K562 (cell line): ENCODE measurements at regions not wholly inside any gene's neighbourhood (a gene's known extent, or its start where the extent isn't known, plus 50 kb on each side); places are given as distances from the start of the nearest gene placed in this dataset.
"Not testable (repeated sequence)": the region's sequence is repeated elsewhere in the genome, so short reads cannot be mapped to it uniquely, and the experiment has no call there.

Experiments
- ATAC-seq: fragments of 200-7000 bp; cut with Tn5 transposase; 3 replicates; pipeline ENCODE4 v1.9.1; 2020; ENCODE audit warnings: moderate library complexity
- BruUV-seq: library from RNA; stranded (reverse); fragments of 400-500 nt; replicated peaks from 2 replicates; lab custom pipeline; 2021; lab: Mats Ljungman, UMichigan
- CTCF ChIA-PET: fragments of 300-600 bp; formaldehyde crosslinking; extraction: SDS; loops from one replicate; lab custom pipeline; 2021; ENCODE audit warnings: low intra/inter-chr PET ratio; lab: Yijun Ruan, JAX
- POLR2A ChIA-PET: fragments of 300-600, 350-650 bp; sonication (Branson Sonifier 250); formaldehyde crosslinking; extraction: SDS; loops from one replicate; lab custom pipeline; 2021; ENCODE audit warnings: antibody characterized with exemption, inconsistent platforms; lab: Yijun Ruan, JAX
- DNase-seq, 4 experiments: peaks; one replicate each; pipeline versions ENCODE4 v3.0.0 to v3.0.0-alpha.2; 2011 to 2018; ENCODE audit warnings: low spot score in 3 of 4, mixed read lengths in 3 of 4; ENCODE audit errors: extremely low read depth in 1 of 4
- FAIRE-seq: peaks from 2 replicates; lab custom pipeline; 2011; peaks lifted over from hg19 to GRCh38; lab: Jason Lieb, UNC
- H2AFZ ChIP-seq: 2 replicates; pipeline ENCODE4 v1.6.0; 2011; ENCODE audit warnings: low read depth, low read length, control low read depth, inconsistent platforms
- H3K27ac ChIP-seq: fragments of 200-600 bp; 3 replicates; pipeline ENCODE4 v1.8.0; 2011; ENCODE audit warnings: low read depth, mild to moderate bottlenecking, control low read depth, inconsistent platforms, low read length, moderate library complexity, mixed read lengths; ENCODE audit errors: extremely low read depth
- H3K27me3 ChIP-seq, 2 experiments: fragments of 300-600 bp in 1 of 2; 2 replicates in 1 of 2; 3 replicates in 1 of 2; pipeline versions ENCODE4 v1.6.0 to v1.8.0; 2011; ENCODE audit warnings: inconsistent platforms in 2 of 2, low read length in 2 of 2, mild to moderate bottlenecking in 1 of 2, mixed read lengths in 1 of 2, moderate library complexity in 1 of 2; ENCODE audit not compliant: control insufficient read depth in 2 of 2, insufficient read depth in 2 of 2
- H3K36me3 ChIP-seq: fragments of 300-600 bp; 3 replicates; pipeline ENCODE4 v1.8.0; 2011; ENCODE audit warnings: mild to moderate bottlenecking, low read length, inconsistent platforms; ENCODE audit not compliant: control insufficient read depth, insufficient read depth
- H3K4me1 ChIP-seq, 2 experiments: fragments of 200-600 bp in 1 of 2; replicated peaks in 1 of 2; 2 replicates in 1 of 2; 3 replicates in 1 of 2; pipeline versions ENCODE4 v1.5.1 to v1.8.0; 2011; ENCODE audit warnings: inconsistent platforms in 2 of 2, low read length in 2 of 2, mild to moderate bottlenecking in 1 of 2, mixed read lengths in 1 of 2, moderate library complexity in 1 of 2; ENCODE audit not compliant: control insufficient read depth in 2 of 2, insufficient read depth in 2 of 2
- H3K4me2 ChIP-seq: 2 replicates; pipeline ENCODE4 v1.6.1; 2011; ENCODE audit warnings: low read length, control low read depth, inconsistent platforms, mixed read lengths; ENCODE audit not compliant: insufficient read depth
- H3K4me3 ChIP-seq: fragments of 200-600 bp; sonication (generic), shearing (Covaris generic); 2 replicates; pipeline ENCODE4 v1.5.1; 2016; ENCODE audit warnings: control low read depth, inconsistent platforms
- H3K79me2 ChIP-seq: fragments of 200-600 bp; 3 replicates; pipeline ENCODE4 v1.8.0; 2011; ENCODE audit warnings: low read length, inconsistent platforms; ENCODE audit not compliant: control insufficient read depth, insufficient read depth
- H3K9ac ChIP-seq, 2 experiments: 2 replicates each; pipeline versions ENCODE4 v1.6.0 to v1.6.1; 2011; ENCODE audit warnings: low read depth in 2 of 2, low read length in 2 of 2, control low read depth in 1 of 2, inconsistent platforms in 1 of 2, mild to moderate bottlenecking in 1 of 2, mixed read lengths in 1 of 2; ENCODE audit not compliant: insufficient read depth in 1 of 2
- H3K9me1 ChIP-seq: one replicate; pipeline ENCODE4 v1.6.0; 2011; ENCODE audit warnings: inconsistent platforms, mild to moderate bottlenecking, low read length, moderate library complexity; ENCODE audit not compliant: control insufficient read depth, insufficient read depth
- H3K9me3 ChIP-seq: replicated peaks from 2 replicates; pipeline ENCODE4 v1.5.1; 2011; ENCODE audit warnings: low read depth, low read length, inconsistent platforms; ENCODE audit not compliant: control insufficient read depth, insufficient read depth
- H4K20me1 ChIP-seq: replicated peaks from 2 replicates; pipeline ENCODE4 v1.6.1; 2011; ENCODE audit warnings: low read length, inconsistent platforms, mixed read lengths; ENCODE audit not compliant: control insufficient read depth, insufficient read depth
- ESRRA ChIP-seq: fragments of 450-650 bp; IDR thresholded peaks from 2 replicates; pipeline ENCODE4 v1.6.1; 2014; ENCODE audit warnings: low read depth, mild to moderate bottlenecking, moderate library complexity, borderline replicate concordance
- FOXP4 ChIP-seq: sonication (generic); formaldehyde crosslinking; IDR thresholded peaks from 2 replicates; pipeline ENCODE4 v1.8.0; 2022; ENCODE audit warnings: mild to moderate bottlenecking, missing genetic modification reagents, borderline replicate concordance
- NEUROD1 ChIP-seq: fragments of 150-350 bp; IDR thresholded peaks from 2 replicates; pipeline ENCODE4 v1.6.1; 2014; ENCODE audit warnings: borderline replicate concordance, low read length, low read depth; ENCODE audit not compliant: partially characterized antibody
- SMAD2 ChIP-seq: fragments of 150-350 bp; IDR thresholded peaks from 2 replicates; pipeline ENCODE4 v1.6.1; 2014; ENCODE audit warnings: low read depth, mild to moderate bottlenecking, low read length
- WGBS: fragments of 100-300 bp; shearing (Covaris generic); methylation state at CpG from one replicate; pipeline ENCODE4 v1.1.6; 2016; ENCODE audit warnings: low coverage, mixed read lengths; ENCODE audit not compliant: insufficient coverage; ENCODE audit errors: missing lambda C conversion rate; 5-methylcytosine and 5-hydroxymethylcytosine counted together
- in situ Hi-C: fragments of 300-500 bp; cut with MboI; formaldehyde crosslinking; loops from 4 replicates; pipeline ENCODE4 v1.15.0; 2018; ENCODE audit warnings: inconsistent platforms, mixed read lengths
- intact Hi-C: fragments of 100-400 bp; cut with micrococcal nuclease; formaldehyde crosslinking; loops from 2 replicates; pipeline ENCODE4 v1.14.2; 2022

DNA sequence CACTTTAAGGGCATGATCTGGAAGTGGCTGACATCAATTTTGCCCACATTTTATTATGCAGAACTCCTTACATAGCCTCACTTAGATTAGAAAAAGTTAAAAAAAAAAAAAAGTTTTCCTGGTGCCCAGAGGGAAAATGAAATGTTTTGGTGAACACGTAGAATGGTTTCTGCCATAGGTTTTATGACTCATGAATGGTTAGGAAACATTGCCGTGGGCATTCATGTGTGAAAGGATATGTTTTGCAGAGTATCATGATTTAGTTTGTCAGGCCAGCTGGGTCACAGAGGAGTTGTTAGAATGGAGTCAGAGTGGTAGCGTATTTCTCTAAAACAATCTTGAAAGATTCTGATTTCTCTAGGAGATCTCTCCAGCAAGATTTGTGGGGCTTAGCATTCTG is 133.8 kb downstream of the MRPL57 start (continued):
- TF ChIP-seq FOXP4 (CRISPR knock-in tag), result no peak

DNA sequence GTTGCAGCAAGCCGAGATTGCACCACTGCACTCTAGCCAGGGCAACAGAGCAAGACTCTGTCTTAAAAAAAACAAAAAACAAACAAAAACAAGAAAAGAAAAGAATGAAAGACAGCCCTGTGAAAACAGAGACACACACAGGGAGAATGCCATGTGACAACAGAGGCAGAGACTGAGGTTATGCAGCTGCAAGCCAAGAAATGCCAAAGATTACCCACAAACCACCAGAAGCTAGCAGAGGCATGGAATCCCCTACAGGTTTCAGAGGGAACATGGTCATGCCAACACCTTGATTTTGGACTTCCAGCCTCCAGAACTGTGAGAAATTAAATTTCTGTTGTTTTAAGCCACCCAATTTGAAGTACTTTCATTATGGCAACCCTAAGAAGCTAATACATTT is 138.5 kb downstream of the MRPL57 start:
- H3K4me3 ChIP-seq, H3K27ac ChIP-seq, H3K9me3 ChIP-seq, FAIRE-seq, DNase-seq, BruUV-seq, POLR2A ChIA-PET, intact Hi-C loops, H2AFZ ChIP-seq, H3K4me1 ChIP-seq, H4K20me1 ChIP-seq, in situ Hi-C loops, H3K79me2 ChIP-seq, H3K36me3 ChIP-seq, ATAC-seq, H3K9ac ChIP-seq, H3K4me2 ChIP-seq, H3K9me1 ChIP-seq, CTCF ChIA-PET, H3K27me3 ChIP-seq: not testable (repeated sequence)
- 8% methylated on average over 1 of the region's 1 CpG for WGBS

DNA sequence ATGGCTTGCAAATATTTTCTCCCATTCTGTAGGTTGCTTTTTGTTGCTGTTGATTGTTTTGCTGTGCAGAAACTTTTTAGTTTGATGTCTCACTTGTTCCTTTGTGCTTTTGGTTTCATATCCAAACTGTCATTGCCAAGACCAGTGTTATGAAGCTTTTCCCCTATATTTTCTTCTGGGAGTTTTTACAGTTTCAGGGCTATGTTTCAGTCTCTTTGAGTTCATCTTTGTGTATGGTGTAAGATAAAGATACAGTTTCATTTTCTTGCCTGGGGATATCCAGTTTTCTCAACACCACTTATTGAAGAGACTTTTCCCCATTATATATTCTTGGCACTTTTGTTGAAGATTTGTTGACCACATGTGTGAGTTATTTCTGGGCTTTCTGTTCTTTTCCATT is 139.9 kb downstream of the MRPL57 start:
- Histone ChIP-seq H3K36me3 (no peaks in the 10 kb centered on the region), H3K79me2 (no peaks in the 10 kb centered on the region), H3K9me3 (no peaks in the 10 kb centered on the region), H4K20me1 (no peaks in the 10 kb centered on the region), H3K27ac (no peak overlapping the region), H3K9me1 (no peaks in the 10 kb centered on the region), H3K4me2 (no peak overlapping the region), H2AFZ (no peak overlapping the region), H3K27me3 (no peaks in the 10 kb centered on the region; a peak in 1 of 5 replicates), H3K9ac (no peak overlapping the region)
- intact Hi-C loops, result no loop called here
- FAIRE-seq (no peak), DNase-seq (no peak), ATAC-seq (no peak)
- CTCF ChIA-PET, result no interaction called here
- TF ChIP-seq NEUROD1, result no peak
- no peak for TF ChIP-seq ESRRA
- no peak for TF ChIP-seq SMAD2
- TF ChIP-seq, all 486 proteins: peak for 0
- POLR2A ChIA-PET, result no interaction called here
- in situ Hi-C loops, result no loop called here
- H3K4me3 ChIP-seq, result no peak overlapping the region
- no TSS peak for BruUV-seq
- no peaks in the 10 kb centered on the region for H3K4me1 ChIP-seq
